Lower leg skin (tissue), 4 donors: ENCODE measurements at regions not wholly inside any gene's neighbourhood (a gene's known extent, or its start where the extent isn't known, plus 50 kb on each side); places are given as distances from the start of the nearest gene placed in this dataset.

ENCODE experiments used
- DNase-seq, 2 donors: peaks; one replicate each; pipeline ENCODE4 v3.0.0-alpha.2; 2019; ENCODE audit warnings: low spot score in 2 of 2
- H3K4me3 ChIP-seq: fragments of 200-600 bp; sonication (generic); 2 replicates; pipeline ENCODE4 v1.5.1; 2017; ENCODE audit warnings: mild to moderate bottlenecking, low read depth; ENCODE audit not compliant: poor library complexity, severe bottlenecking
- CTCF ChIP-seq, 3 donors: fragments of 450-650 bp; IDR thresholded peaks; one replicate each; pipeline ENCODE4 v1.5.1; 2016; ENCODE audit warnings: antibody characterized with exemption in 3 of 3, mild to moderate bottlenecking in 3 of 3, moderate library complexity in 2 of 3
- POLR2A ChIP-seq, 2 donors: fragments of 450-650 bp; IDR thresholded peaks; one replicate each; pipeline ENCODE4 v1.6.1; 2016 to 2017; ENCODE audit warnings: antibody characterized with exemption in 2 of 2, mild to moderate bottlenecking in 1 of 2, moderate library complexity in 1 of 2
- WGBS, 2 donors: methylation state at CpG; one replicate each; pipeline ENCODE4 v1.1.5; 2018; 5-methylcytosine and 5-hydroxymethylcytosine counted together
- intact Hi-C: fragments of 100-400 bp; cut with DNase I; formaldehyde crosslinking; loops from one replicate; pipeline ENCODE4 v1.15.0; 2023; ENCODE audit warnings: low total_unique reads

GRCh38 chr15:67009576-67010569 lies 55.5 kb upstream of the SMAD3 start:
- 85 to 90% methylated on average over 7 of the region's 7 CpGs for WGBS, 2 donors

GRCh38 chr15:67010898-67011616 lies 54.3 kb upstream of the SMAD3 start:
- TF ChIP-seq CTCF (IDR thresholded peaks at IDR 0.05) (no peak), POLR2A (IDR thresholded peaks at IDR 0.05) (no peak)
- DNase-seq: no peak
- no peak overlapping the region for H3K4me3 ChIP-seq
- intact Hi-C loops: no loop called here
- 80 to 87% methylated on average over 7 of the region's 7 CpGs for WGBS, 2 donors

More at GRCh38 chr15:67009576-67010569, 55.5 kb upstream of the SMAD3 start:
- no peak for DNase-seq
- TF ChIP-seq CTCF (IDR thresholded peaks at IDR 0.05) (no peak), POLR2A (IDR thresholded peaks at IDR 0.05) (no peak)
- H3K4me3 ChIP-seq: no peak overlapping the region
- intact Hi-C loops: no loop called here

- no peak overlapping the region for H3K4me3 ChIP-seq
- 83 to 92% methylated on average over 6 of the region's 6 CpGs for WGBS, 2 donors
- intact Hi-C loops: no loop called here
Measured at GRCh38 chr15:67011617-67012005, 53.8 kb upstream of the SMAD3 start.

GRCh38 chr15:67013696-67014095 lies 51.7 kb upstream of the SMAD3 start:
- no peak overlapping the region for H3K4me3 ChIP-seq
- TF ChIP-seq POLR2A (IDR thresholded peaks at IDR 0.05) (no peak), CTCF (IDR thresholded peaks at IDR 0.05) (no peak)
- intact Hi-C loops: no loop called here
- no peak for DNase-seq
- 46 to 72% methylated on average over 11 of the region's 11 CpGs for WGBS, 2 donors

More at GRCh38 chr15:67011617-67012005, 53.8 kb upstream of the SMAD3 start:
- no peak for TF ChIP-seq CTCF (IDR thresholded peaks at IDR 0.05)
- no peak for TF ChIP-seq POLR2A (IDR thresholded peaks at IDR 0.05)
- no peak for DNase-seq
